NCI-H128 (cell line): ENCODE measurements at regions not wholly inside any gene's neighbourhood (a gene's known extent, or its start where the extent isn't known, plus 50 kb on each side); places are given as distances from the start of the nearest gene placed in this dataset.

ENCODE experiments used
- DNase-seq: peaks from one replicate; lab custom pipeline; 2025; ENCODE audit not compliant: unreplicated experiment; lab: John Stamatoyannopoulos, UW

DNA sequence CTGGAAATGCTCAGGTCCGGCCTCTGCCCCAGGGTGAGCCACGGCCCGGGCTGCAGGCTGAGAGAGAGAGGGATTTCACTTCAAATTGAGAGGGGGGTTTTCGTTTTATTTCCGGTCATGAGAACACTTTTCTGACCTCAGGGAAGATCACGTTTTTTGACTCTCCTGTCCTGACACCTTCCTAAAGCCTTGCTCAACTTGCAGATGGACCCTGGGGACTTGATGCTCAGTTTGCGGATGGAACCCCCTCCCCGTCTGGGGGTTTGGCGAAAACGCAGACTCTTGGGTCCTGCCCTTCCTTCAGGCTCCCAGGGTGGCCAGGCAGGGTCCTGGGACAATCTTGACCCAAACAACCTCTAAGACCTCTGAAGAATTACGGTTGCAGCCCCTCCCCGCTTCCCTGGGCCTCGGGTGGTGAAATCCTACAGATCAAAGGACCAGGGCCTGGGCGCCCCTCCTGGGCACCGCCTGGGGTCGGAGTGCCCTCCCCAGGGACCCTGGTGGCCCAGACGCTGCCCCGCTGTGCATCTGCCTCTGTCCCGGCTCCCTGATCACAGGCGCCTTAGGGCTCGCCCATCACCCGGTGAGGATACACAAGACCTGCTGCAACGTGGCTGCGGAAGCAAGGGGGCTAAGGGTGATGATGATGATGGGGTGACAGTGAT is 148.2 kb downstream of the ERMARD start:
- DNase-seq: no peak

DNA sequence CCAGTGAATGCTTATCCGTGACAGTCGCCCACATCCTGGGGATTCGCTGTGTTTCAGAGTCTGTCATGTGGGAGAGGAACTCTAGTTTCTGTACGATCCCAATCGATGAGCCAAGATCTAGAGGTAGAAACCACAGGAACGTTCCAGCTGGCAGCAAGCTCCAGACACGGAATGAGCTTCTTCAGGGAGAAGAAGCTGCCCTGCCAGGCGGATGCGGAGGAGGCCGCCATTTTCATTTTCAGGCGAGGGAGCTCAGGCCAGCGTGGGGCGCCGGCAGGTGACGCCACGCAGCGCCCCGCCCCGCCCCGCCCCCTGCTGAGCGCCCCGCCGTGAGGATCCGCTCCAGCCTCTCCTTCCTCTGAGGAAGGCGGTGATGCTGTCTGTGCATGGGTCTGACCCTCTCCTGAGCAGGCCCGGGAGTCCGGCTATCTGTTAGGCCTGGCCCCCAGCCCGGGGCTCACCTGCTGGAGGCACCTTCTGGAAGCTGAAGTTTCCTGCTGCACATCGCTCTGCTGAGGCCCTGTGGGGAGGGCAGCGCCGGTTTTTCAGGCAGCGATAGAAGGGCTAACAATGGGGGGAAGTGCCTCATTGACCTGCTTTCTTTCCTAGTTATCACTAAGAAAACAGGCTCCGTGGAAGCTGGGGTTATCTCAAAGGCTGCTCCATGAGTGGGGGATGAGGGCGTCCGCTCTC is 147.5 kb downstream of the ERMARD start:
- no peak for DNase-seq

- DNase-seq: no peak
These were observed 146.4 kb downstream of the ERMARD start for GRCh38 chr6:169897601-169898358.

DNA sequence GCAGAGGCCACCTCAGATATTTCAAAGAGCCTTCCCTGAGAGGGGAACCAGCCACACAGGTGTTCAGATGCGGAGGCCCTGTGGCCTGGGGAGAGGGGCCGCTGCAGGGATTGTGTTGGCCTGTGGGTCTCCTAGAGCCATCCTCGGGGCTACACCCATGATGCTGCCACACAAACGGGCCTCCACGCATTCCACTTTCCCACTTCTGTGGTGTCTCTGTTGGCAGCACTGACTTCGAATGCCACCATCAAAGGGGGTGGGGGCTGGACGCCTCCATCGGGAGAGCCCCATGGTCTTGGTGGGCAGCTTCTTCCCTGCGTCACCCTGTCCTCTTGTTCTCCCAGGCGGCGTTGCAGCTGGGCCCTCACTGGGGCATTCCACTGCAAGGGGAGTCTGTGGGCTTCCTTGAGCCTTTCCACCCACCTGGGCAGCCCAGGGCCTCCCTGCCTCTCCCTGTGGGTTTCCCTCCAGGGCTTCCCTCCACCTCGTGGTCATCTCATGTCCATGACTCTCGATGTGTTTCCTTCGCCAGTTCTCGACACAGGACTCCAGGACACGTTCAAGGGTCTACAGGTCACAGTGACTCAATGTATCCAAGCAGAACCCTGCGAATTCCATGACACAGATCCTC is 145.5 kb downstream of the ERMARD start:
- DNase-seq: no peak

DNA sequence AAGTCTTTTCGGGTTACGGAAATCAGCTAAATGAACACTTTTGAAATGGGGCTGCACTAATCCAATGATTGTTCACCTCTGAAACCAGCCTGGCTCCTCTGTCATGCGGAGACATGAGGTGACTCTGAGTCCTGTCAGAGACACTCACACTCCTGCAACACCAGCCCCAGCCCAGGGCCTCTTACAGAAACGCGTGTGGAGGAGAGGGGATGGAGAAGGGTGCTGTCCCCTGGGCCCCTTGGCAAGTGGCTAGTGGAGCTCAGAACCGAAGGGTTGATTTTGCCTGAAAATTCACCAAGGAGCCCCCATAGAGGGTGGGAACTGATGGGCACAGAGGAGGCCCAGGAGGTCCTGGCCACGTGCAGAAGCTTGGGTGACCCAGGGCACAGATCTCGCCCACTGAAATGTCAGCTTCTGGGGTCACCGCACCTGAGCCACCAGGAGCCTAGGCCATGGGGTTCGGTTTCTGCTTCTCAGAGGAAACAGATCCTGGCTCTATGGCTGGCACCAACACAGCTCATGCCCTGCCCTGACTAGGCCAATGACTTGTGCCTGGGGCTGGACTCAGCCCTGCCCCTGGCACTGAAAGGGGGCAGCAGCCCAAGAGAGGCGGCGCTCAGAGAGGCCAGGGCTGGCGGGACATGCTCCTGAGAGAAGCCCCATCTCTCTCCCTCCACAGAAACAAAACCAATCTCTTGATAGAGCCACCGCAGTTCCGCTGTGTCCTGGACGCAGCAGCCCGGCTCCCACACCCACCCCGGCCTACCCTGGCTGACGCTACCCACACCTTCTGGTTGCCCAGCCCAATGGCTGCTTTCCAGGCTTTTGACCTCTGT is 144.7 kb downstream of the ERMARD start:
- DNase-seq: no peak

DNA sequence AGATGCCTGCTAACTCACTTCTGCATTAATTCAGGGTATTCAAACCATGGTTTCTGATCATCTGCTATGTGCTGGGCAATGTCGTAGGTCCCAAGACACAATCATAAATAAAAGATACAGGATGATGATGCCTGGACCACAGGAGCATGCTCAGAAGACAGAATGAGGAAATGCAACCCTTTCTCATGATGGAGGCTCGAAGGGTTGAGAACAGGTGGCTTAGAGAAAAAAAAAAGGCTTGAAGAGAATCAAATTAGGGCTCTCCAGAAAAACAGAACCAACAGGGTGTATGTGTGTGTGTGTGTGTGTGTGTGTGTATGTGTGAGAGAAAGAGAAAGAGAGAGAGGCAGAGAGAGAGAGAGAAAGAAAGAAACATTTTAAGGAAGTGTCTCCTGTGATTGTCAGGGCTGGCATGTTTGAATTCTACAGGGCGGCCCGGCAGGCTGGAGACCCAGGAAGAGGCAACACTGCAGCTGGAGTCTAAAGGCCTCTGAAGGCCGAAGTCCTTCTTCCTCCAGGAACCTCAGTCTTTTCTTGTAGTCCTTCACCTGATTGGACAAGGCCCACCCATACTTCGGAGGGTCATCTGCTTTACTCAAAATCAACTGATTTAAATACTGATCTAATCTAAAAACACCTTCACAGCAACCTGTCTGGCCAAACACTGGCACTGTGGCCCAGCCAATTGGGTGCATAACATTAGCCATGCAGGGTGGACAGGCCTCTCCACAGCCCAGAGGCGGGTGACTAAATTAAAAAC is 143.8 kb downstream of the ERMARD start:
- DNase-seq: no peak

- no peak for DNase-seq
These were observed 143.0 kb downstream of the ERMARD start for GRCh38 chr6:169894377-169894960.

GRCh38 chr6:169893624-169894023 is 142.2 kb downstream of the ERMARD start:
- no peak for DNase-seq

GRCh38 chr6:169891846-169892245 is 140.4 kb downstream of the ERMARD start:
- DNase-seq: no peak

- no peak for DNase-seq
These were observed 140.0 kb downstream of the ERMARD start for GRCh38 chr6:169891421-169891820.

GRCh38 chr6:169890901-169891300 is 139.5 kb downstream of the ERMARD start:
- no peak for DNase-seq

GRCh38 chr6:169890049-169890448 is 138.6 kb downstream of the ERMARD start:
- DNase-seq: no peak

DNA sequence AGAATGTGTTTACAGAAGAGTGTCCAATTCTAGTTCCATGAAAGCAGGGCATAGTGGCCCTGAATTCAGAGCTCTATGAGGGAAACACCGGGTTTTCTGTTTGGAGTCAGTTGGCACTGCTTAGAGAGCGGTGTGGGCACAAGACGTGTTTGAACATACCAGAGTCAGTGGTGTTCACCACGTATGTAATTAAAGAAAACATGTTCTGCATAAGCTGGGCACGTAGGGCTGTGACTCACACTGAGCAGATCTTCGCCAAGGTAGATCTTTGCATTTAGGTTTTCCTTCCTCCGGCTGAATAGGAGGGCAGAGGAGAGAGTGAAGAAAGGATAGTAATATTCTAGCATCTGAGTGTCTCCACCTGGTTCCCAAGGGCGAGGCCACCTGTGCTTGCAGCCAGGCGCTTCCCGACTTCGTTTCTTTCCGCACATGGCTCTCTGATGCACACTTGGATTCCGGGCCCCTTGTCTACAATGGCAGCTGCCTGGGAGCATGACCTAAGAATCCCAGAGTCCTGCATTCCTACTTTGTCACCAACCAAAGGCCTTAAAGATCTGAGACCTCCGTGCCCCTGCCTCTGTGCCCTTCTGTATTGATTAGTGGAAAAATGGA is 136.2 kb downstream of the ERMARD start:
- DNase-seq: no peak

DNA sequence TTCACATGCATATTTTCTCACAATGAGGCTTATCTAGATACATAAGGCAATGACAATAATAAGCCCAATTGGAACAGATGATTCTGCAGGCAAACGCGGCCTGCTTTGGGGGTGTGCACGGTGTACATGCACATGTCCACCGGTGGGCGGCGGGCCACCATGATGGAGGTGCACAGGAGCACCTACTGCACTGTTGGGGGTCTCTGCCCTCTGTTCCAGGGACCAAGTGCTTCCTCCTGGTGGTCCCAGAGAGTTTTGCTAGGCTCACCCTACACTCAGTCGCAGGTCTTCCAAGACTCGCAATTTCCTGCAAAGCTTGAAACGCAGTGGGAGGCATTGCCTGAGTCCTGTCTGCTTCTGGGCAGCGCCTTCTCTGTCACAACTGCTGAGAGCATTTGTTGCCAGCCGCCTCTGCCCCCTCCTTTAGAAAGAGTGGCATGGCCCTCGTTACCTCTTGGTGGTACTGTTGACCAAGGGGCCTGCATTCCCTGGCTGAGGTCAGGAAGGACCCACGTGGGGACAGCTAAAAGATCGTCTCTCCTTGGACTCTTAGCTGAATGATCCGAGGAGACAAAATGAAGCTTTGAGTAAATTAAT is 135.3 kb downstream of the ERMARD start:
- no peak for DNase-seq

DNA sequence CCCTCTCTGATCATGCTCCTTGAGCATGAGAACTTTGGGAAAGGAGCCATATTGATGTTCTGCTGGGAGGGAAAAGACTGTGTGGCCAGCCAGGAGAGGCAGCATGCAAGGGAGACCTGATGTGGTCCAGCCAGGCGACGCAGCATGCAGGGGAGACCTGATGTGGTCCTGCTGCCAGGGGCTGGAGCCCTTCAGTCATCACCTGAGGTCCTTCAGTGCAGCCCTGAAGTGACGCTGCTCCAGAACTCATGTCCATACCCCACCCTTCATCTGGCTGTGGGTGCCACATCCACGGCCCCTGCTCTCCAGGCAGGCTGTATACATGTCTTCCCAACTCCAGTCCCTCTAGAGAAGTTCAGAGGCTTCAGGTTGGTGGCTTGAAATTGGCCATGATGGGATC is 134.4 kb downstream of the ERMARD start:
- no peak for DNase-seq

DNA sequence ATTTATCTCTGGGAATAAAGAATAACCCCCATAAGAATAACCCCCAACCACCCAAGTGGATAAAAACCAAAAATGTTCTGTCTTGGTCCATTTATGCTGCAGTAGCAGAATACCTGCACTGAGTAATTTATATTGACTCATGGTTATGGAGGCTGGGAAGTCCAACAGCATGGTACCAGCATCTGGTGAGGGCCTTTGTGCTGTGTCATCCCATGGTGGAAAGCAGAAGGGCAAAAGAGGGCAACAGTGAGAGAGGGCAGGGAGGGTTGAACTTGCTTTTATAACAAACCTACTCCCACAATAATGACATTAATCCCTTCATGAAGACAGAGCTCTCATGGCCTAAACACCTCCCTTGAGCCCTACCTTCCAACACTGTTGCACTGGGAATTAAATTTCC is 133.7 kb downstream of the ERMARD start:
- no peak for DNase-seq

DNA sequence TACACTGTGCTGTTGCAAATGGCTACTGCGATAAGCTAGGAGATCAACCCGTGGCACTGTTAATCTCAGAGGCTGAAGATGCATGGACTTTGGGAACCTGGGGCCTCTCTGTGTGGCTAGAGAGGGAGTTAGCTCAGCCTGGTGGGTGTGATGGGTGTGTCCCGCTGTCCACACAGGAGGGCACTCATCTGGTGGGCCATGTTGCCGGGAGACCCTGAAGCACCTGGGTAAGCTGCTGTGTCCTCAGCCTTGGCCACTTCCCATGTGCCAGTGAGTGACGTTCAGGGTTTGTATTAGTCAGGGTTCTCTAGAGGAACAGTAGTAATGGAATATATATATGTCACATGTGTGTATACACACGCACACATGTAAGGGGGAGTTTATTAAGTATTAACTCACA is 132.7 kb downstream of the ERMARD start:
- DNase-seq: no peak

- DNase-seq: no peak
These were observed 131.9 kb downstream of the ERMARD start for GRCh38 chr6:169883316-169883715.

GRCh38 chr6:169881976-169882375 is 130.6 kb downstream of the ERMARD start:
- DNase-seq: no peak
